ENCODE measurements at regions not wholly inside any gene's neighbourhood (a gene's known extent, or its start where the extent isn't known, plus 50 kb on each side); places are given as distances from the start of the nearest gene placed in this dataset.

GRCh38 chr5:165881259-165881658 is 2375.8 kb downstream of the MAT2B start:
- TF ChIP-seq TARDBP (CRISPR knock-in tag; IDR thresholded peaks at IDR 0.05) (no peak), ZNF101 (CRISPR knock-in tag; IDR thresholded peaks at IDR 0.05; ENCODE audit: borderline replicate concordance, low read depth) (no peak)
- TF ChIP-seq, protein P1, sequence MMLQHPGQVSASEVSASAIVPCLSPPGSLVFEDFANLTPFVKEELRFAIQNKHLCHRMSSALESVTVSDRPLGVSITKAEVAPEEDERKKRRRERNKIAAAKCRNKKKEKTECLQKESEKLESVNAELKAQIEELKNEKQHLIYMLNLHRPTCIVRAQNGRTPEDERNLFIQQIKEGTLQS (CRISPR knock-in tag; IDR thresholded peaks at IDR 0.05) = no peak
- TF ChIP-seq, protein P2, sequence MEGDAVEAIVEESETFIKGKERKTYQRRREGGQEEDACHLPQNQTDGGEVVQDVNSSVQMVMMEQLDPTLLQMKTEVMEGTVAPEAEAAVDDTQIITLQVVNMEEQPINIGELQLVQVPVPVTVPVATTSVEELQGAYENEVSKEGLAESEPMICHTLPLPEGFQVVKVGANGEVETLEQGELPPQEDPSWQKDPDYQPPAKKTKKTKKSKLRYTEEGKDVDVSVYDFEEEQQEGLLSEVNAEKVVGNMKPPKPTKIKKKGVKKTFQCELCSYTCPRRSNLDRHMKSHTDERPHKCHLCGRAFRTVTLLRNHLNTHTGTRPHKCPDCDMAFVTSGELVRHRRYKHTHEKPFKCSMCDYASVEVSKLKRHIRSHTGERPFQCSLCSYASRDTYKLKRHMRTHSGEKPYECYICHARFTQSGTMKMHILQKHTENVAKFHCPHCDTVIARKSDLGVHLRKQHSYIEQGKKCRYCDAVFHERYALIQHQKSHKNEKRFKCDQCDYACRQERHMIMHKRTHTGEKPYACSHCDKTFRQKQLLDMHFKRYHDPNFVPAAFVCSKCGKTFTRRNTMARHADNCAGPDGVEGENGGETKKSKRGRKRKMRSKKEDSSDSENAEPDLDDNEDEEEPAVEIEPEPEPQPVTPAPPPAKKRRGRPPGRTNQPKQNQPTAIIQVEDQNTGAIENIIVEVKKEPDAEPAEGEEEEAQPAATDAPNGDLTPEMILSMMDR (CRISPR knock-in tag; IDR thresholded peaks at IDR 0.05) = no peak
- TF ChIP-seq, protein P3, sequence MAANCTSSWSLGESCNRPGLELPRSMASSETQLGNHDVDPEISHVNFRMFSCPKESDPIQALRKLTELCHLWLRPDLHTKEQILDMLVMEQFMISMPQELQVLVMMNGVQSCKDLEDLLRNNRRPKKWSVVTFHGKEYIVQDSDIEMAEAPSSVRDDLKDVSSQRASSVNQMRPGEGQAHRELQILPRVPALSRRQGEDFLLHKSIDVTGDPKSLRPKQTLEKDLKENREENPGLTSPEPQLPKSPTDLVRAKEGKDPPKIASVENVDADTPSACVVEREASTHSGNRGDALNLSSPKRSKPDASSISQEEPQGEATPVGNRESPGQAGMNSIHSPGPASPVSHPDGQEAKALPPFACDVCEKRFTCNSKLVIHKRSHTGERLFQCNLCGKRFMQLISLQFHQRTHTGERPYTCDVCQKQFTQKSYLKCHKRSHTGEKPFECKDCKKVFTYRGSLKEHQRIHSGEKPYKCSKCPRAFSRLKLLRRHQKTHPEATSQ (CRISPR knock-in tag; IDR thresholded peaks at IDR 0.05; ENCODE audit: borderline replicate concordance) = no peak
- TF ChIP-seq, protein P4, sequence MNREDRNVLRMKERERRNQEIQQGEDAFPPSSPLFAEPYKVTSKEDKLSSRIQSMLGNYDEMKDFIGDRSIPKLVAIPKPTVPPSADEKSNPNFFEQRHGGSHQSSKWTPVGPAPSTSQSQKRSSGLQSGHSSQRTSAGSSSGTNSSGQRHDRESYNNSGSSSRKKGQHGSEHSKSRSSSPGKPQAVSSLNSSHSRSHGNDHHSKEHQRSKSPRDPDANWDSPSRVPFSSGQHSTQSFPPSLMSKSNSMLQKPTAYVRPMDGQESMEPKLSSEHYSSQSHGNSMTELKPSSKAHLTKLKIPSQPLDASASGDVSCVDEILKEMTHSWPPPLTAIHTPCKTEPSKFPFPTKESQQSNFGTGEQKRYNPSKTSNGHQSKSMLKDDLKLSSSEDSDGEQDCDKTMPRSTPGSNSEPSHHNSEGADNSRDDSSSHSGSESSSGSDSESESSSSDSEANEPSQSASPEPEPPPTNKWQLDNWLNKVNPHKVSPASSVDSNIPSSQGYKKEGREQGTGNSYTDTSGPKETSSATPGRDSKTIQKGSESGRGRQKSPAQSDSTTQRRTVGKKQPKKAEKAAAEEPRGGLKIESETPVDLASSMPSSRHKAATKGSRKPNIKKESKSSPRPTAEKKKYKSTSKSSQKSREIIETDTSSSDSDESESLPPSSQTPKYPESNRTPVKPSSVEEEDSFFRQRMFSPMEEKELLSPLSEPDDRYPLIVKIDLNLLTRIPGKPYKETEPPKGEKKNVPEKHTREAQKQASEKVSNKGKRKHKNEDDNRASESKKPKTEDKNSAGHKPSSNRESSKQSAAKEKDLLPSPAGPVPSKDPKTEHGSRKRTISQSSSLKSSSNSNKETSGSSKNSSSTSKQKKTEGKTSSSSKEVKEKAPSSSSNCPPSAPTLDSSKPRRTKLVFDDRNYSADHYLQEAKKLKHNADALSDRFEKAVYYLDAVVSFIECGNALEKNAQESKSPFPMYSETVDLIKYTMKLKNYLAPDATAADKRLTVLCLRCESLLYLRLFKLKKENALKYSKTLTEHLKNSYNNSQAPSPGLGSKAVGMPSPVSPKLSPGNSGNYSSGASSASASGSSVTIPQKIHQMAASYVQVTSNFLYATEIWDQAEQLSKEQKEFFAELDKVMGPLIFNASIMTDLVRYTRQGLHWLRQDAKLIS (CRISPR knock-in tag; IDR thresholded peaks at IDR 0.05) = no peak
